Stimulated activated CD8-positive, alpha-beta memory T cell treated with anti-CD3 and anti-CD28 coated beads, Interleukin-7, amount 100 ng/mL, for 1 hour (primary cell): ENCODE measurements at regions not wholly inside any gene's neighbourhood (a gene's known extent, or its start where the extent isn't known, plus 50 kb on each side); places are given as distances from the start of the nearest gene placed in this dataset.
"Not testable (repeated sequence)": the region's sequence is repeated elsewhere in the genome, so short reads cannot be mapped to it uniquely, and the experiment has no call there.

Experiments used
- DNase-seq, 2 donors: peaks; one replicate each; pipeline ENCODE4 v3.0.0-alpha.2; 2020; ENCODE audit warnings: low read depth in 2 of 2

- not testable (repeated sequence) for DNase-seq
Observed at GRCh38 chr9:91021656-91022055, 220.0 kb downstream of the SYK start.

- DNase-seq: no peak
Observed at GRCh38 chr9:91023741-91024140, 222.1 kb downstream of the SYK start.

GRCh38 chr9:91024841-91025240 lies 223.2 kb downstream of the SYK start:
- DNase-seq: no peak

- no peak for DNase-seq
Observed at GRCh38 chr9:91025856-91026255, 224.2 kb downstream of the SYK start.

GRCh38 chr9:91026266-91026665 lies 224.6 kb downstream of the SYK start:
- DNase-seq: no peak

- DNase-seq: no peak
Observed at GRCh38 chr9:91027005-91027404, 225.4 kb downstream of the SYK start.

GRCh38 chr9:91028166-91028827 lies 226.7 kb downstream of the SYK start:
- DNase-seq: no peak

- DNase-seq: no peak
Observed at GRCh38 chr9:91029650-91030361, 228.2 kb downstream of the SYK start.

GRCh38 chr9:91032121-91032531 lies 230.5 kb downstream of the SYK start:
- DNase-seq: no peak

GRCh38 chr9:91033270-91033669 lies 231.7 kb downstream of the SYK start:
- DNase-seq: no peak

GRCh38 chr9:91033797-91034196 lies 232.2 kb downstream of the SYK start:
- peak in 1 of 2 donors; percentile 19 for DNase-seq

- no peak for DNase-seq
Observed at GRCh38 chr9:91034521-91034920, 232.9 kb downstream of the SYK start.

- DNase-seq: no peak
Observed at GRCh38 chr9:91034976-91035824, 233.6 kb downstream of the SYK start.

GRCh38 chr9:91035825-91036208 lies 234.2 kb downstream of the SYK start:
- no peak for DNase-seq

- no peak for DNase-seq
Observed at GRCh38 chr9:91036356-91036755, 234.7 kb downstream of the SYK start.

GRCh38 chr9:91036826-91037510 lies 235.3 kb downstream of the SYK start:
- DNase-seq: peak; percentile 11 to 28

GRCh38 chr9:91037511-91038482 lies 236.2 kb downstream of the SYK start:
- DNase-seq: no peak

GRCh38 chr9:91038483-91039124 lies 237.0 kb downstream of the SYK start:
- no peak for DNase-seq

- no peak for DNase-seq
Observed at GRCh38 chr9:91039125-91039834, 237.7 kb downstream of the SYK start.

- DNase-seq: no peak
Observed at GRCh38 chr9:91039835-91040140, 238.2 kb downstream of the SYK start.
